Effector memory CD4-positive, alpha-beta T cell (primary cell): ENCODE measurements at regions not wholly inside any gene's neighbourhood (a gene's known extent, or its start where the extent isn't known, plus 50 kb on each side); places are given as distances from the start of the nearest gene placed in this dataset.

ENCODE experiments used
- DNase-seq, 3 donors: peaks; one replicate each; pipeline ENCODE4 v3.0.0-alpha.2; 2020
- H3K27ac ChIP-seq: 2 replicates; pipeline ENCODE4 v1.7.0; 2013; ENCODE audit warnings: mild to moderate bottlenecking, low read length, moderate library complexity; ENCODE audit not compliant: insufficient read depth, poor library complexity, severe bottlenecking
- H3K27me3 ChIP-seq: replicated peaks from 2 replicates; pipeline ENCODE4 v1.7.0; 2013; ENCODE audit warnings: mild to moderate bottlenecking, low read length; ENCODE audit not compliant: insufficient read depth, control insufficient read depth, poor library complexity, severe bottlenecking
- H3K36me3 ChIP-seq: 2 replicates; pipeline ENCODE4 v1.7.0; 2013; ENCODE audit warnings: mild to moderate bottlenecking, low read length, moderate library complexity; ENCODE audit not compliant: control insufficient read depth, insufficient read depth
- H3K4me1 ChIP-seq: 2 replicates; pipeline ENCODE4 v1.7.0; 2013; ENCODE audit warnings: low read length, mild to moderate bottlenecking; ENCODE audit not compliant: control insufficient read depth, insufficient read depth, poor library complexity, severe bottlenecking
- H3K4me3 ChIP-seq: 2 replicates; pipeline ENCODE4 v1.7.0; 2013; ENCODE audit warnings: low read length, low read depth, mild to moderate bottlenecking; ENCODE audit not compliant: insufficient read depth, poor library complexity, severe bottlenecking
- H3K9me3 ChIP-seq: 2 replicates; pipeline ENCODE4 v1.7.0; 2013; ENCODE audit warnings: mild to moderate bottlenecking, low read length, moderate library complexity; ENCODE audit not compliant: control insufficient read depth

- Histone ChIP-seq H3K27ac (no peak overlapping the region), H3K4me1 (no peaks in the 10 kb centered on the region), H3K27me3 (no peaks in the 10 kb centered on the region), H3K4me3 (no peak overlapping the region), H3K9me3 (no peaks in the 10 kb centered on the region), H3K36me3 (no peaks in the 10 kb centered on the region)
- DNase-seq = no peak
These were observed 195.9 kb upstream of the LDB2 start for GRCh38 chr4:17094159-17094875.

- no peak overlapping the region for H3K27ac ChIP-seq
- H3K4me1 ChIP-seq = no peaks in the 10 kb centered on the region
- no peaks in the 10 kb centered on the region for H3K9me3 ChIP-seq
- no peaks in the 10 kb centered on the region for H3K36me3 ChIP-seq
- no peak overlapping the region for H3K4me3 ChIP-seq
- DNase-seq = no peak
- H3K27me3 ChIP-seq = no peaks in the 10 kb centered on the region
These were observed 195.0 kb upstream of the LDB2 start for GRCh38 chr4:17093481-17093880.

- Histone ChIP-seq H3K9me3 (no peaks in the 10 kb centered on the region), H3K27me3 (no peaks in the 10 kb centered on the region), H3K4me1 (no peaks in the 10 kb centered on the region), H3K4me3 (no peak overlapping the region), H3K36me3 (no peaks in the 10 kb centered on the region), H3K27ac (no peak overlapping the region)
- DNase-seq = no peak
These were observed 194.4 kb upstream of the LDB2 start for GRCh38 chr4:17092736-17093437.

- no peaks in the 10 kb centered on the region for H3K9me3 ChIP-seq
- no peaks in the 10 kb centered on the region for H3K36me3 ChIP-seq
- H3K27ac ChIP-seq = no peak overlapping the region
- H3K27me3 ChIP-seq = no peaks in the 10 kb centered on the region
- no peak overlapping the region for H3K4me3 ChIP-seq
- DNase-seq = no peak
- no peaks in the 10 kb centered on the region for H3K4me1 ChIP-seq
These were observed 192.7 kb upstream of the LDB2 start for GRCh38 chr4:17091104-17091503.

GRCh38 chr4:17090063-17090462 is 191.6 kb upstream of the LDB2 start:
- no peak overlapping the region for H3K27ac ChIP-seq
- no peaks in the 10 kb centered on the region for H3K36me3 ChIP-seq
- no peak overlapping the region for H3K4me3 ChIP-seq
- no peaks in the 10 kb centered on the region for H3K4me1 ChIP-seq
- H3K9me3 ChIP-seq = no peaks in the 10 kb centered on the region
- no peak for DNase-seq
- H3K27me3 ChIP-seq = no peaks in the 10 kb centered on the region

GRCh38 chr4:17085416-17085815 is 187.0 kb upstream of the LDB2 start:
- no peaks in the 10 kb centered on the region for H3K27me3 ChIP-seq
- DNase-seq = no peak
- no peaks in the 10 kb centered on the region for H3K9me3 ChIP-seq
- no peaks in the 10 kb centered on the region for H3K36me3 ChIP-seq
- no peak overlapping the region for H3K4me3 ChIP-seq
- no peaks in the 10 kb centered on the region for H3K4me1 ChIP-seq
- H3K27ac ChIP-seq = no peak overlapping the region

- no peaks in the 10 kb centered on the region for H3K9me3 ChIP-seq
- H3K27ac ChIP-seq = no peak overlapping the region
- no peak for DNase-seq
- H3K27me3 ChIP-seq = no peaks in the 10 kb centered on the region
- H3K4me1 ChIP-seq = no peaks in the 10 kb centered on the region
- H3K4me3 ChIP-seq = no peak overlapping the region
- H3K36me3 ChIP-seq = no peaks in the 10 kb centered on the region
These were observed 183.7 kb upstream of the LDB2 start for GRCh38 chr4:17082186-17082585.

- DNase-seq = no peak
- H3K4me3 ChIP-seq = no peak overlapping the region
- H3K27ac ChIP-seq = no peak overlapping the region
- H3K4me1 ChIP-seq = no peaks in the 10 kb centered on the region
- H3K9me3 ChIP-seq = no peaks in the 10 kb centered on the region
- no peaks in the 10 kb centered on the region for H3K27me3 ChIP-seq
- H3K36me3 ChIP-seq = no peaks in the 10 kb centered on the region
These were observed 182.7 kb upstream of the LDB2 start for GRCh38 chr4:17081179-17081578.

GRCh38 chr4:17077105-17077504 is 178.7 kb upstream of the LDB2 start:
- no peaks in the 10 kb centered on the region for H3K9me3 ChIP-seq
- no peak overlapping the region for H3K4me3 ChIP-seq
- H3K4me1 ChIP-seq = no peaks in the 10 kb centered on the region
- no peak overlapping the region for H3K27ac ChIP-seq
- no peaks in the 10 kb centered on the region for H3K27me3 ChIP-seq
- no peak for DNase-seq
- H3K36me3 ChIP-seq = no peaks in the 10 kb centered on the region

GRCh38 chr4:17072483-17072882 is 174.0 kb upstream of the LDB2 start:
- H3K36me3 ChIP-seq = no peaks in the 10 kb centered on the region
- no peak overlapping the region for H3K27ac ChIP-seq
- DNase-seq = no peak
- no peak overlapping the region for H3K4me3 ChIP-seq
- no peaks in the 10 kb centered on the region for H3K27me3 ChIP-seq
- H3K9me3 ChIP-seq = no peaks in the 10 kb centered on the region
- H3K4me1 ChIP-seq = no peaks in the 10 kb centered on the region
